HG02884 (cell line): ENCODE measurements at regions not wholly inside any gene's neighbourhood (a gene's known extent, or its start where the extent isn't known, plus 50 kb on each side); places are given as distances from the start of the nearest gene placed in this dataset.

Experiments used
- ATAC-seq: cut with Tn5 transposase; IDR thresholded peaks from one replicate; pipeline ENCODE4 v1.9.1; 2021; ENCODE audit warnings: mild to moderate bottlenecking, moderate library complexity; ENCODE audit not compliant: unreplicated experiment

- no peak for ATAC-seq
These were observed 271.5 kb upstream of the TTC14 start for GRCh38 chr3:180330440-180330839.

GRCh38 chr3:180332608-180333007, 269.4 kb upstream of the TTC14 start:
- ATAC-seq = peak; percentile 62

- no peak for ATAC-seq
These were observed 266.9 kb upstream of the TTC14 start for GRCh38 chr3:180335050-180335449.

GRCh38 chr3:180340395-180340794, 261.6 kb upstream of the TTC14 start:
- ATAC-seq = no peak

GRCh38 chr3:180341516-180341915, 260.4 kb upstream of the TTC14 start:
- no peak for ATAC-seq

- ATAC-seq = peak; percentile 48
These were observed 250.4 kb upstream of the TTC14 start for GRCh38 chr3:180351601-180352000.

- no peak for ATAC-seq
These were observed 249.7 kb upstream of the TTC14 start for GRCh38 chr3:180352261-180352660.

- ATAC-seq = no peak
These were observed 247.7 kb upstream of the TTC14 start for GRCh38 chr3:180354214-180354613.

- ATAC-seq = no peak
These were observed 243.8 kb upstream of the TTC14 start for GRCh38 chr3:180358179-180358578.

- no peak for ATAC-seq
These were observed 242.7 kb upstream of the TTC14 start for GRCh38 chr3:180359061-180359952.

- ATAC-seq = no peak
These were observed 242.0 kb upstream of the TTC14 start for GRCh38 chr3:180359953-180360279.

- ATAC-seq = no peak
These were observed 239.9 kb upstream of the TTC14 start for GRCh38 chr3:180362081-180362480.

GRCh38 chr3:180375831-180376230, 226.1 kb upstream of the TTC14 start:
- no peak for ATAC-seq

GRCh38 chr3:180378496-180378895, 223.5 kb upstream of the TTC14 start:
- no peak for ATAC-seq

GRCh38 chr3:180382638-180383180, 219.3 kb upstream of the TTC14 start:
- ATAC-seq = no peak

GRCh38 chr3:180383332-180384020, 218.5 kb upstream of the TTC14 start:
- ATAC-seq = no peak

- no peak for ATAC-seq
These were observed 211.7 kb upstream of the TTC14 start for GRCh38 chr3:180390313-180390712.

- no peak for ATAC-seq
These were observed 211.0 kb upstream of the TTC14 start for GRCh38 chr3:180391001-180391400.

- ATAC-seq = no peak
These were observed 200.7 kb upstream of the TTC14 start for GRCh38 chr3:180401226-180401625.

- no peak for ATAC-seq
These were observed 199.4 kb upstream of the TTC14 start for GRCh38 chr3:180402471-180403073.

- ATAC-seq = no peak
These were observed 198.8 kb upstream of the TTC14 start for GRCh38 chr3:180403156-180403555.

GRCh38 chr3:180408654-180409053, 193.3 kb upstream of the TTC14 start:
- ATAC-seq = no peak
